ENCODE measurements at regions not wholly inside any gene's neighbourhood (a gene's known extent, or its start where the extent isn't known, plus 50 kb on each side); places are given as distances from the start of the nearest gene placed in this dataset.

GRCh38 chr16:76201385-76201784 lies 75.8 kb upstream of the CNTNAP4 start:
- TF ChIP-seq CTCF (IDR thresholded peaks at IDR 0.05) = no peak
- TF ChIP-seq EZH2 (IDR thresholded peaks at IDR 0.05; ENCODE audit: borderline replicate concordance, insufficient read depth, low read depth, low read length, poor library complexity, severe bottlenecking) = no peak

Data from B cell (primary cell).